PC-9 (cell line): ENCODE measurements at regions not wholly inside any gene's neighbourhood (a gene's known extent, or its start where the extent isn't known, plus 50 kb on each side); places are given as distances from the start of the nearest gene placed in this dataset.

Experiments
- CTCF ChIP-seq: fragments of 200-600 bp; sonication (generic); conservative IDR thresholded peaks from 2 replicates; pipeline ENCODE4 v1.6.1; 2017; ENCODE audit warnings: mixed run types, antibody characterized with exemption, mild to moderate bottlenecking, moderate library complexity
- EZH2 ChIP-seq: fragments of 200-600 bp; sonication (generic); IDR thresholded peaks from 2 replicates; pipeline ENCODE4 v1.8.0; 2017; ENCODE audit warnings: antibody characterized with exemption, low read depth

GRCh38 chr2:21330786-21331391, 207.1 kb downstream of the TDRD15 start:
- TF ChIP-seq CTCF (no peak), EZH2 (no peak)
